ENCODE measurements at regions not wholly inside any gene's neighbourhood (a gene's known extent, or its start where the extent isn't known, plus 50 kb on each side); places are given as distances from the start of the nearest gene placed in this dataset.
"Not testable (repeated sequence)": the region's sequence is repeated elsewhere in the genome, so short reads cannot be mapped to it uniquely, and the experiment has no call there.

GRCh38 chr10:125236091-125236490, 75.7 kb upstream of the CTBP2 start:
- Mint-ChIP-seq H3K27ac (no peak overlapping the region), H3K36me3 (ENCODE audit: insufficient read depth in 2 of 2) (peaks cover 5 to 20% of the 10 kb centered on the region in 2 donors), H3K27me3 (ENCODE audit: low read depth) (no peaks in the 10 kb centered on the region), H3K4me1 (ENCODE audit: low read depth) (no peaks in the 10 kb centered on the region), H3K4me3 (no peak overlapping the region), H3K9me3 (peaks cover 11 to 17% of the 10 kb centered on the region in 2 donors)
- DNase-seq: no peak
- ATAC-seq (replicated peaks in 1 of 2): no peak

GRCh38 chr10:125235093-125236069, 75.0 kb upstream of the CTBP2 start:
- H3K36me3 Mint-ChIP-seq (ENCODE audit: insufficient read depth in 2 of 2): peaks cover 5 to 20% of the 10 kb centered on the region in 2 donors
- ATAC-seq (replicated peaks in 1 of 2) (no peak), DNase-seq (no peak)
- no peaks in the 10 kb centered on the region for H3K4me1 Mint-ChIP-seq (ENCODE audit: low read depth)
- no peak overlapping the region for H3K4me3 Mint-ChIP-seq
- peaks cover 11 to 17% of the 10 kb centered on the region in 2 donors for H3K9me3 Mint-ChIP-seq
- no peak overlapping the region for H3K27ac Mint-ChIP-seq
- H3K27me3 Mint-ChIP-seq (ENCODE audit: low read depth): no peaks in the 10 kb centered on the region

- not testable (repeated sequence) for H3K27ac Mint-ChIP-seq; ATAC-seq (replicated peaks in 1 of 2); H3K4me3 Mint-ChIP-seq; H3K4me1 Mint-ChIP-seq (ENCODE audit: low read depth); DNase-seq; H3K27me3 Mint-ChIP-seq (ENCODE audit: low read depth)
- Mint-ChIP-seq H3K9me3 (peaks cover 13 to 17% of the 10 kb centered on the region in 2 donors), H3K36me3 (ENCODE audit: insufficient read depth in 2 of 2) (peaks cover 5 to 20% of the 10 kb centered on the region in 2 donors)
These were observed 74.2 kb upstream of the CTBP2 start for GRCh38 chr10:125234576-125234975.

- peaks cover 5 to 16% of the 10 kb centered on the region in 2 donors for H3K36me3 Mint-ChIP-seq (ENCODE audit: insufficient read depth in 2 of 2)
- DNase-seq (no peak), ATAC-seq (replicated peaks in 1 of 2) (no peak)
- H3K27me3 Mint-ChIP-seq (ENCODE audit: low read depth): no peaks in the 10 kb centered on the region
- H3K9me3 Mint-ChIP-seq: peaks cover 10 to 13% of the 10 kb centered on the region in 2 donors
- no peak overlapping the region for H3K4me3 Mint-ChIP-seq
- H3K4me1 Mint-ChIP-seq (ENCODE audit: low read depth): no peaks in the 10 kb centered on the region
- H3K27ac Mint-ChIP-seq: no peak overlapping the region
These were observed 73.4 kb upstream of the CTBP2 start for GRCh38 chr10:125233726-125234125.

GRCh38 chr10:125232841-125233240, 72.5 kb upstream of the CTBP2 start:
- Mint-ChIP-seq H3K4me1 (ENCODE audit: low read depth) (no peaks in the 10 kb centered on the region), H3K4me3 (no peak overlapping the region), H3K27ac (no peak overlapping the region), H3K27me3 (ENCODE audit: low read depth) (no peaks in the 10 kb centered on the region), H3K9me3 (peaks cover 2 to 6% of the 10 kb centered on the region in 2 donors), H3K36me3 (ENCODE audit: insufficient read depth in 2 of 2) (peaks cover 0 to 7% of the 10 kb centered on the region in 2 donors)
- ATAC-seq (replicated peaks in 1 of 2) (no peak), DNase-seq (no peak)

- no peaks in the 10 kb centered on the region for H3K4me1 Mint-ChIP-seq (ENCODE audit: low read depth)
- no peak overlapping the region for H3K27ac Mint-ChIP-seq
- H3K9me3 Mint-ChIP-seq: peaks cover 6 to 7% of the 10 kb centered on the region in 2 donors
- DNase-seq: no peak
- H3K36me3 Mint-ChIP-seq (ENCODE audit: insufficient read depth in 2 of 2): peaks cover 2 to 3% of the 10 kb centered on the region in 2 donors
- no peak overlapping the region for H3K4me3 Mint-ChIP-seq
- ATAC-seq (replicated peaks in 1 of 2): no peak
- no peaks in the 10 kb centered on the region for H3K27me3 Mint-ChIP-seq (ENCODE audit: low read depth)
These were observed 71.6 kb upstream of the CTBP2 start for GRCh38 chr10:125231813-125232475.

- Mint-ChIP-seq H3K36me3 (ENCODE audit: insufficient read depth in 2 of 2) (peaks cover 0 to 2% of the 10 kb centered on the region in 2 donors), H3K27ac (no peak overlapping the region), H3K4me3 (no peak overlapping the region), H3K27me3 (ENCODE audit: low read depth) (no peaks in the 10 kb centered on the region), H3K4me1 (ENCODE audit: low read depth) (no peaks in the 10 kb centered on the region), H3K9me3 (peaks cover 4 to 7% of the 10 kb centered on the region in 2 donors)
- ATAC-seq (replicated peaks in 1 of 2) (no peak), DNase-seq (no peak)
These were observed 70.9 kb upstream of the CTBP2 start for GRCh38 chr10:125231116-125231812.

GRCh38 chr10:125230251-125230650, 69.9 kb upstream of the CTBP2 start:
- DNase-seq (no peak), ATAC-seq (replicated peaks in 1 of 2) (no peak)
- Mint-ChIP-seq H3K27ac (no peak overlapping the region), H3K4me1 (ENCODE audit: low read depth) (no peaks in the 10 kb centered on the region), H3K27me3 (ENCODE audit: low read depth) (no peaks in the 10 kb centered on the region), H3K4me3 (no peak overlapping the region), H3K36me3 (ENCODE audit: insufficient read depth in 2 of 2) (peaks cover 0 to 2% of the 10 kb centered on the region in 2 donors), H3K9me3 (peaks cover 2 to 7% of the 10 kb centered on the region in 2 donors)

- H3K4me3 Mint-ChIP-seq; DNase-seq; H3K27me3 Mint-ChIP-seq (ENCODE audit: low read depth); H3K4me1 Mint-ChIP-seq (ENCODE audit: low read depth); H3K36me3 Mint-ChIP-seq (ENCODE audit: insufficient read depth in 2 of 2); ATAC-seq (replicated peaks in 1 of 2); H3K27ac Mint-ChIP-seq; H3K9me3 Mint-ChIP-seq: not testable (repeated sequence)
These were observed 68.0 kb upstream of the CTBP2 start for GRCh38 chr10:125228245-125228940.

GRCh38 chr10:125227546-125227945, 67.2 kb upstream of the CTBP2 start:
- H3K27ac Mint-ChIP-seq: no peak overlapping the region
- no peak for DNase-seq
- ATAC-seq (replicated peaks in 1 of 2): no peak
- peaks cover 0 to 2% of the 10 kb centered on the region in 2 donors for H3K36me3 Mint-ChIP-seq (ENCODE audit: insufficient read depth in 2 of 2)
- no peaks in the 10 kb centered on the region for H3K27me3 Mint-ChIP-seq (ENCODE audit: low read depth)
- no peaks in the 10 kb centered on the region for H3K4me1 Mint-ChIP-seq (ENCODE audit: low read depth)
- peaks cover 2 to 7% of the 10 kb centered on the region in 2 donors for H3K9me3 Mint-ChIP-seq
- H3K4me3 Mint-ChIP-seq: no peak overlapping the region

GRCh38 chr10:125226823-125227222, 66.5 kb upstream of the CTBP2 start:
- no peak overlapping the region for H3K4me3 Mint-ChIP-seq
- no peaks in the 10 kb centered on the region for H3K4me1 Mint-ChIP-seq (ENCODE audit: low read depth)
- peaks cover 0 to 2% of the 10 kb centered on the region in 2 donors for H3K36me3 Mint-ChIP-seq (ENCODE audit: insufficient read depth in 2 of 2)
- DNase-seq: no peak
- no peaks in the 10 kb centered on the region for H3K27me3 Mint-ChIP-seq (ENCODE audit: low read depth)
- peaks cover 2 to 7% of the 10 kb centered on the region in 2 donors for H3K9me3 Mint-ChIP-seq
- no peak overlapping the region for H3K27ac Mint-ChIP-seq
- no peak for ATAC-seq (replicated peaks in 1 of 2)

- DNase-seq: no peak
- peaks cover 0 to 2% of the 10 kb centered on the region in 2 donors for H3K36me3 Mint-ChIP-seq (ENCODE audit: insufficient read depth in 2 of 2)
- no peaks in the 10 kb centered on the region for H3K4me1 Mint-ChIP-seq (ENCODE audit: low read depth)
- no peaks in the 10 kb centered on the region for H3K27me3 Mint-ChIP-seq (ENCODE audit: low read depth)
- H3K9me3 Mint-ChIP-seq: peaks cover 2 to 7% of the 10 kb centered on the region in 2 donors
- no peak for ATAC-seq (replicated peaks in 1 of 2)
- no peak overlapping the region for H3K27ac Mint-ChIP-seq
- no peak overlapping the region for H3K4me3 Mint-ChIP-seq
These were observed 65.6 kb upstream of the CTBP2 start for GRCh38 chr10:125226005-125226404.
